ENCODE measurements at regions not wholly inside any gene's neighbourhood (a gene's known extent, or its start where the extent isn't known, plus 50 kb on each side); places are given as distances from the start of the nearest gene placed in this dataset.

DNA sequence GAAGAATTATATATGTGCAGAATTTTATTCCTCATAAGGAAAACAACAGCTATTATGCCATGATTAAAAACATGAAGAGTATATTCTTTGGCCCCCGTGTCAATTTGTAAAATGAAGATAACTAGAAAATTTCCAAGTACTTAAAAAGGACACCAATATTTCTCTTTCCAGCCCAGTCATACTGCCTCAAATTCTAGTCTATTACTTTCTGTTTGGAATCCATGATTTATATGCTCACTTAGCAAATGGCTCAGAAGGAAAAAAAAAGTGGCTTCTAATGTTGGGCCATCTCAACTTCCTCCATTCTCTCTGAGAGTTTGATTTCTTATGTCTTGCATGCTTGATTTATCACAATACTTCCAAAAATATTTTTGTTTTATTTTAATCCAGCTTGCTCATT is 1431.1 kb downstream of the AMY1C start:
- Histone ChIP-seq H3K27me3 (no peaks in the 10 kb centered on the region), H3K27ac (no peak overlapping the region), H3K4me3 (no peak overlapping the region), H3K4me1 (ENCODE audit: insufficient read depth) (no peaks in the 10 kb centered on the region), H3K36me3 (no peaks in the 10 kb centered on the region), H3K9me3 (no peaks in the 10 kb centered on the region)
- no peak for DNase-seq
- TF ChIP-seq, protein P1, sequence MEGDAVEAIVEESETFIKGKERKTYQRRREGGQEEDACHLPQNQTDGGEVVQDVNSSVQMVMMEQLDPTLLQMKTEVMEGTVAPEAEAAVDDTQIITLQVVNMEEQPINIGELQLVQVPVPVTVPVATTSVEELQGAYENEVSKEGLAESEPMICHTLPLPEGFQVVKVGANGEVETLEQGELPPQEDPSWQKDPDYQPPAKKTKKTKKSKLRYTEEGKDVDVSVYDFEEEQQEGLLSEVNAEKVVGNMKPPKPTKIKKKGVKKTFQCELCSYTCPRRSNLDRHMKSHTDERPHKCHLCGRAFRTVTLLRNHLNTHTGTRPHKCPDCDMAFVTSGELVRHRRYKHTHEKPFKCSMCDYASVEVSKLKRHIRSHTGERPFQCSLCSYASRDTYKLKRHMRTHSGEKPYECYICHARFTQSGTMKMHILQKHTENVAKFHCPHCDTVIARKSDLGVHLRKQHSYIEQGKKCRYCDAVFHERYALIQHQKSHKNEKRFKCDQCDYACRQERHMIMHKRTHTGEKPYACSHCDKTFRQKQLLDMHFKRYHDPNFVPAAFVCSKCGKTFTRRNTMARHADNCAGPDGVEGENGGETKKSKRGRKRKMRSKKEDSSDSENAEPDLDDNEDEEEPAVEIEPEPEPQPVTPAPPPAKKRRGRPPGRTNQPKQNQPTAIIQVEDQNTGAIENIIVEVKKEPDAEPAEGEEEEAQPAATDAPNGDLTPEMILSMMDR (IDR thresholded peaks at IDR 0.05), result no peak
- TF ChIP-seq EP300 (IDR thresholded peaks at IDR 0.05) (no peak), POLR2A (IDR thresholded peaks at IDR 0.05) (no peak)
- 26 to 62% (median 51%) methylated on average over 1 of the region's 1 CpG for WGBS, 3 donors
- intact Hi-C loops (cut with DNase I), result no loop called here

DNA sequence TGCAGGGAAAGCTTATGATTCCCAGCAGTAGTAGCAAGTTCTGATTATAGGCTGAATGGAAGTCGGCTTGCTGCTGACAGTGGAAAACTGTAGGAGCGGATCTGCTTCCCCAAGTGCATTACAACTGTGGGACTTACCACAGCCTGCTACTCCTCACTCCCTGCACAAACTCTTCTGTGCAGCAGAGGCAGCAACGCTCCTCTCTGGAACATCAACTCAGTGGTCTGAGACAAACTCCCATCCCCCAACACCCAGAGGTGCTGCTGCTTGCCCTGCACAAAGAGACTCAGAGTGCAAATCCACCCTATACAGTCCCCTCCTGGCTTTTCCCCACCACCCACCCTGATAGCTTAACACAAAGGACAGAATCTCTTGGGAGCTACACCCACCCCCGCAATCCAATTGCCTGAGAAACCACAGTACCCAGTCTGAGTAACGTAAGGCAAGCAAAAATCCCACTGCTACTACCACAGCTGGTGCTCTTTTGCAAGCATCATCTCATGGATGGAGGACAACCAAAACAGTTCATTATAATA is 1455.2 kb downstream of the AMY1C start:
- H3K27ac ChIP-seq, result no peak overlapping the region
- H3K9me3 ChIP-seq, result no peaks in the 10 kb centered on the region
- H3K36me3 ChIP-seq, result no peaks in the 10 kb centered on the region
- H3K27me3 ChIP-seq, result no peaks in the 10 kb centered on the region
- intact Hi-C loops (cut with DNase I), result no loop called here
- H3K4me3 ChIP-seq, result no peak overlapping the region
- 88 to 94% (median 92%) methylated on average over 5 of the region's 5 CpGs for WGBS, 3 donors
- no peaks in the 10 kb centered on the region for H3K4me1 ChIP-seq (ENCODE audit: insufficient read depth)
- TF ChIP-seq POLR2A (IDR thresholded peaks at IDR 0.05) (no peak), EP300 (IDR thresholded peaks at IDR 0.05) (no peak)
- TF ChIP-seq, protein P1 (IDR thresholded peaks at IDR 0.05), result no peak
- DNase-seq, result no peak

DNA sequence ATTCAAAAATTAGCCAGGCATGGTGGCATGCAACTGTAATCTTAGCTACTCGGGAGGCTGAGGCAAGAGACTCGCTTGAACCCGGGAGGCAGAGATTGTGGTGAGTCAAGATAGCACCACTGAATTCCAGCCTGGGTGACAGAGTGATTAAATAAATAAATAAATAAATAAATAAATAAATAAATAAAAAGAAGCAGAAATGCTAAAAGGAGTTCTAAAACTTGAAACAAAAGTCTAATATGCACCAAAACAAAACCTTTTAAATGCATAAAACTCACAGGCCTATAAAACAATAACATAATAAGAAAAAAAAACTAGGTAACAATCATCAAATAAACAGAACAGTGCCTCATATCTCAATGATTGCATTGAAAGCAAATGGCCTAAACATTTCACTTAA is 1458.9 kb downstream of the AMY1C start:
- intact Hi-C loops (cut with DNase I), result no loop called here

DNA sequence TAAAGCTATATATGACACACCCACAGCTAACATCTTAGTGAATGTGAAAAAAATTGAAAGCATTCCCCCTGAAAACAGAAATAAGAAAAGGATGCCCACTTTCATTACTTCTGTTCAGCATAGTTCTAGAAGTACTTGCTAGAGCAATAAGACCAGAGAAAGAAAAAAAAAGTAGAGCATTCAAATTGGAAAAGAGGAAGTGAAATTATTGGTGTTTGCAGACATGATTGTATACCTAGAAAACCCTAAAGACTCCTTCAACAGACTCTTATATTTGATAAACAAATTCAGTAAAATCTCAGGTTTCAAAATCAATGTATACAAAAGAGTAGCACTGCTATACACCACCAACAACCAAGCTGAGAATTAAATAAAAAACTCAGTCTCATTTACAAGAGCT is 1461.0 kb downstream of the AMY1C start:
- no peak for DNase-seq
- Histone ChIP-seq H3K9me3 (no peaks in the 10 kb centered on the region), H3K4me1 (ENCODE audit: insufficient read depth) (no peaks in the 10 kb centered on the region), H3K4me3 (no peak overlapping the region), H3K36me3 (no peaks in the 10 kb centered on the region), H3K27me3 (no peaks in the 10 kb centered on the region), H3K27ac (no peak overlapping the region)
- intact Hi-C loops (cut with DNase I), result no loop called here
- TF ChIP-seq, protein P1 (IDR thresholded peaks at IDR 0.05), result no peak
- TF ChIP-seq EP300 (IDR thresholded peaks at IDR 0.05), result no peak

More for the DNA sequence above, 1458.9 kb downstream of the AMY1C start:
- TF ChIP-seq EP300 (IDR thresholded peaks at IDR 0.05), result no peak
- TF ChIP-seq, protein P1 (IDR thresholded peaks at IDR 0.05), result no peak
- TF ChIP-seq POLR2A (IDR thresholded peaks at IDR 0.05), result no peak
- Histone ChIP-seq H3K4me1 (ENCODE audit: insufficient read depth) (no peaks in the 10 kb centered on the region), H3K4me3 (no peak overlapping the region), H3K27me3 (no peaks in the 10 kb centered on the region), H3K9me3 (no peaks in the 10 kb centered on the region), H3K27ac (no peak overlapping the region), H3K36me3 (no peaks in the 10 kb centered on the region)
- 90 to 98% (median 93%) methylated on average over 3 of the region's 3 CpGs for WGBS, 3 donors
- no peak for DNase-seq
